IMR-90 (cell line): ENCODE measurements at regions not wholly inside any gene's neighbourhood (a gene's known extent, or its start where the extent isn't known, plus 50 kb on each side); places are given as distances from the start of the nearest gene placed in this dataset.

Source experiments
- ATAC-seq: fragments of 200-7000 bp; cut with Tn5 transposase; 2 replicates; pipeline ENCODE4 v1.9.1; 2020; ENCODE audit warnings: low read depth, mild to moderate bottlenecking, moderate library complexity
- BruUV-seq: library from RNA; stranded (reverse); fragments of 400-500 nt; replicated peaks from 2 replicates; lab custom pipeline; 2021; lab: Mats Ljungman, UMichigan
- CTCF ChIA-PET: fragments of 300-600 bp; formaldehyde crosslinking; extraction: SDS; loops from one replicate; lab custom pipeline; 2021; ENCODE audit warnings: antibody characterized with exemption; lab: Yijun Ruan, JAX
- POLR2A ChIA-PET: fragments of 300-600 bp; sonication (Branson Sonifier 250); formaldehyde crosslinking; loops from one replicate; lab custom pipeline; 2022; ENCODE audit warnings: antibody characterized with exemption; ENCODE audit not compliant: unreplicated experiment; lab: Charles Lee
- DNase-seq: peaks from one replicate; pipeline ENCODE4 v3.0.0; 2013
- H2AFZ ChIP-seq: replicated peaks from 2 replicates; pipeline ENCODE3; 2013; ENCODE audit warnings: low read length, mild to moderate bottlenecking; ENCODE audit not compliant: poor library complexity
- H2AK5ac ChIP-seq: 2 replicates; pipeline ENCODE4 v1.6.1; 2013; ENCODE audit warnings: low read depth, low read length, inconsistent platforms
- H2AK9ac ChIP-seq: replicated peaks from 2 replicates; pipeline ENCODE3; 2013; ENCODE audit warnings: mild to moderate bottlenecking, low read depth, low read length, moderate library complexity; ENCODE audit not compliant: poor library complexity
- H2BK120ac ChIP-seq: 2 replicates; pipeline ENCODE4 v1.6.1; 2013; ENCODE audit warnings: low read depth, low read length, inconsistent platforms
- H2BK15ac ChIP-seq: 3 replicates; pipeline ENCODE4 v1.6.1; 2013; ENCODE audit warnings: low read depth, low read length, inconsistent platforms
- H2BK20ac ChIP-seq: 2 replicates; pipeline ENCODE4 v1.6.1; 2013; ENCODE audit warnings: low read depth, mild to moderate bottlenecking, inconsistent platforms, low read length, moderate library complexity
- H2BK5ac ChIP-seq: 2 replicates; pipeline ENCODE4 v1.6.1; 2013; ENCODE audit warnings: mild to moderate bottlenecking, low read depth, low read length, inconsistent platforms; ENCODE audit not compliant: poor library complexity, severe bottlenecking
- H3K14ac ChIP-seq: replicated peaks from 2 replicates; pipeline ENCODE4 v1.6.1; 2013; ENCODE audit warnings: low read depth, low read length, inconsistent platforms
- H3K18ac ChIP-seq: 2 replicates; pipeline ENCODE4 v1.6.1; 2013; ENCODE audit warnings: low read depth, low read length, control low read depth
- H3K23ac ChIP-seq: 2 replicates; pipeline ENCODE4 v1.6.1; 2013; ENCODE audit warnings: low read depth, low read length, inconsistent platforms
- H3K27ac ChIP-seq: 2 replicates; pipeline ENCODE4 v1.5.1; 2013; ENCODE audit warnings: mild to moderate bottlenecking, control low read depth, low read length; ENCODE audit not compliant: insufficient read depth
- H3K27me3 ChIP-seq: 2 replicates; pipeline ENCODE4 v1.6.1; 2013; ENCODE audit warnings: low read length; ENCODE audit not compliant: control insufficient read depth, insufficient read depth
- H3K36me3 ChIP-seq: 2 replicates; pipeline ENCODE4 v1.6.1; 2013; ENCODE audit warnings: low read length, mixed read lengths; ENCODE audit not compliant: control insufficient read depth, insufficient read depth
- H3K4ac ChIP-seq: 2 replicates; pipeline ENCODE4 v1.6.1; 2013; ENCODE audit warnings: low read depth, low read length, inconsistent platforms
- H3K4me1 ChIP-seq: 2 replicates; pipeline ENCODE4 v1.6.1; 2013; ENCODE audit warnings: low read length, mixed read lengths; ENCODE audit not compliant: control insufficient read depth, insufficient read depth
- H3K4me2 ChIP-seq: 2 replicates; pipeline ENCODE4 v1.6.1; 2013; ENCODE audit warnings: low read depth, mild to moderate bottlenecking, control low read depth, low read length, moderate library complexity
- H3K4me3 ChIP-seq: 2 replicates; pipeline ENCODE4 v1.5.1; 2013; ENCODE audit warnings: low read depth, mild to moderate bottlenecking, control low read depth, low read length, moderate library complexity; ENCODE audit not compliant: insufficient read depth
- H3K56ac ChIP-seq: 2 replicates; pipeline ENCODE4 v1.6.1; 2013; ENCODE audit warnings: low read length, inconsistent platforms; ENCODE audit not compliant: insufficient read depth; ENCODE audit errors: extremely low read depth
- H3K79me1 ChIP-seq, 2 experiments: 2 replicates each; pipeline ENCODE4 v1.6.1; 2013; ENCODE audit warnings: low read length in 2 of 2, inconsistent platforms in 1 of 2, low read depth in 1 of 2
- H3K9ac ChIP-seq: 2 replicates; pipeline ENCODE4 v1.6.1; 2013; ENCODE audit warnings: low read depth, low read length, control low read depth
- H3K9me1 ChIP-seq: 2 replicates; pipeline ENCODE4 v1.6.1; 2013; ENCODE audit warnings: low read length, inconsistent platforms; ENCODE audit not compliant: insufficient read depth
- H3K9me3 ChIP-seq: 2 replicates; pipeline ENCODE4 v1.6.1; 2013; ENCODE audit warnings: low read length; ENCODE audit not compliant: control insufficient read depth, insufficient read depth
- H4K20me1 ChIP-seq: 2 replicates; pipeline ENCODE4 v1.6.1; 2013; ENCODE audit warnings: low read length, inconsistent platforms; ENCODE audit not compliant: insufficient read depth
- H4K5ac ChIP-seq: 2 replicates; pipeline ENCODE4 v1.6.1; 2013; ENCODE audit warnings: mild to moderate bottlenecking, low read depth, low read length, control low read depth
- H4K8ac ChIP-seq, 2 experiments: 2 replicates each; pipeline ENCODE4 v1.6.1; 2013; ENCODE audit warnings: low read depth in 2 of 2, low read length in 2 of 2, control low read depth in 1 of 2, inconsistent platforms in 1 of 2
- H4K91ac ChIP-seq: 2 replicates; pipeline ENCODE4 v1.6.1; 2013; ENCODE audit warnings: low read depth, low read length, inconsistent platforms; ENCODE audit not compliant: insufficient read depth
- FOS ChIP-seq: fragments of 150-350 bp; IDR thresholded peaks from 2 replicates; pipeline ENCODE4 v1.6.1; 2016; ENCODE audit warnings: low read depth, low read length
- WGBS, 2 experiments: methylation state at CpG; one replicate each; pipeline versions ENCODE4 v1.1.5 to v1.1.7; 2013; ENCODE audit warnings: missing lambda C conversion rate in 2 of 2; ENCODE audit not compliant: insufficient read length in 1 of 2; ENCODE audit errors: extremely low coverage in 2 of 2; 5-methylcytosine and 5-hydroxymethylcytosine counted together
- dilution Hi-C: fragments of 300-500 bp; cut with HindIII; formaldehyde crosslinking; loops from one replicate; pipeline ENCODE4 v1.14.3; 2018; ENCODE audit warnings: low sequenced_read_pairs; ENCODE audit not compliant: unreplicated experiment
- in situ Hi-C: fragments of 300-500 bp; cut with MboI; formaldehyde crosslinking; loops from 3 replicates; pipeline ENCODE4 v1.14.3; 2019; ENCODE audit warnings: low sequenced_read_pairs, inconsistent platforms, mixed read lengths
- intact Hi-C: fragments of 100-400 bp; cut with micrococcal nuclease; formaldehyde crosslinking; loops from 2 replicates; pipeline ENCODE4 v1.10.0; 2022
- TF ChIP-seq, protein P1 (sequence below): conservative IDR thresholded peaks from 2 replicates; pipeline ENCODE4 v1.5.1; 2012; ENCODE audit warnings: mild to moderate bottlenecking, low read depth, low read length, improper control_type of control experiment
- TF ChIP-seq, protein P2 (sequence below): fragments of 150-350 bp; IDR thresholded peaks from 2 replicates; pipeline ENCODE4 v1.6.1; 2017; ENCODE audit warnings: mild to moderate bottlenecking, antibody characterized with exemption, low read length, low read depth

DNA sequence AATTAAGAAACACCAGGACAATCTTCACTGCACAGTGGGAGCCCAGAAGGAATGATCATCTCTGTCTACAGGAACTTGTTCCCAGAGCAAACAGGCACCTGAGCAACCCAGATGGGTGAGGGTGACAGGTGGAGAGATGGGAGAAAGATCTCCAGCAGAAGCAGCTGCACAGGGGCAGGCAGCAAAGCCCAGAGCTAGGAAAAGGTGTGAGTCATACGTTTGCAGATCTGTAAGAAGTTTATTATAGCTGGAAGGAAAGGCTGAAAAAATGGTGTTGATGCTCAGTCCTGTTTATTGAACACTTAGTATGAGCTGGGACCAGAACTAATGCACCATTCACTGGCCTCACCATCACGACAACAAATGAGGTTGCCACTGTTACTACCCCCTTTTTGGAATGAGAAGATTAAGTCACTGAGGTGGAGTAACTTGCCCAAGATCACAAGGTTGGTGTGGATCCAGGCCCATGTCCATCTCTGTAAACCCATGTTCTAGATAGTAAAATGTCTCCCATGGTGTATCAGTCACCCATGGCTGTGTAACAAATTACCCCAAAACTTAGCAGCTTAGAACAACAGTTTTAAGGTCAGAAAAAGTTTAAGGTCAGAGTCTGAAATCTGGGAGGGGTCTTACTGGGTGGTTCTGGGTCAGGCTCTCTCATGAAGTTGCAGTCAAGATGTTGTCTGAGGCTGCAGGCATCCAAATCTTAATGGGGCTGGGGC is 506.9 kb downstream of the RPS24 start:
- ATAC-seq, result no peak
- peak overlapping the region; percentile 7; the same call in 1 of the 2 replicates for H3K18ac ChIP-seq
- H3K56ac ChIP-seq, result no peak overlapping the region
- H3K4me1 ChIP-seq, result peaks cover 36% of the 10 kb centered on the region
- no peak overlapping the region for H2BK5ac ChIP-seq
- H3K14ac ChIP-seq, result no peak overlapping the region; the same call in 1 of the 2 replicates
- in situ Hi-C loops, result no loop called here
- no peak overlapping the region for H3K4me2 ChIP-seq
- peak overlapping the region; percentile 68; the same call in 1 of the 2 replicates for H2AK5ac ChIP-seq
- no TSS peak for BruUV-seq
- POLR2A ChIA-PET, result no interaction called here
- dilution Hi-C loops, result no loop called here
- CTCF ChIA-PET, result interaction anchor here (0.9 kb wide), 1 partner anchor 20 kb away, joined by 3 read pairs; no protein-coding TSS in a partner anchor
- H2BK20ac ChIP-seq, result peak overlapping the region; percentile 46; the same call in 1 of the 2 replicates
- 0 out of 4 replicates have a peak overlapping the region, but pooled peaks of 1 of the 2 experiments have one; percentile 4 for H4K8ac ChIP-seq
- H3K36me3 ChIP-seq, result no peaks in the 10 kb centered on the region
- H3K79me1 ChIP-seq, result no peaks in the 10 kb centered on the region
- H3K27me3 ChIP-seq, result peaks cover 3% of the 10 kb centered on the region; the same call in 1 of the 2 replicates
- H4K5ac ChIP-seq, result no peak overlapping the region
- H3K4ac ChIP-seq, result peak overlapping the region; percentile 84; the same call in 1 of the 2 replicates
- peak; percentile 54 for DNase-seq
- no peak overlapping the region for H3K4me3 ChIP-seq
- H2AK9ac ChIP-seq, result no peak overlapping the region
- no peak overlapping the region for H3K23ac ChIP-seq
- H4K91ac ChIP-seq, result no peak overlapping the region
- peak overlapping the region; percentile 25 for H2AFZ ChIP-seq
- no peaks in the 10 kb centered on the region; the same call in 1 of the 2 replicates for H4K20me1 ChIP-seq
- TF ChIP-seq, protein P1, sequence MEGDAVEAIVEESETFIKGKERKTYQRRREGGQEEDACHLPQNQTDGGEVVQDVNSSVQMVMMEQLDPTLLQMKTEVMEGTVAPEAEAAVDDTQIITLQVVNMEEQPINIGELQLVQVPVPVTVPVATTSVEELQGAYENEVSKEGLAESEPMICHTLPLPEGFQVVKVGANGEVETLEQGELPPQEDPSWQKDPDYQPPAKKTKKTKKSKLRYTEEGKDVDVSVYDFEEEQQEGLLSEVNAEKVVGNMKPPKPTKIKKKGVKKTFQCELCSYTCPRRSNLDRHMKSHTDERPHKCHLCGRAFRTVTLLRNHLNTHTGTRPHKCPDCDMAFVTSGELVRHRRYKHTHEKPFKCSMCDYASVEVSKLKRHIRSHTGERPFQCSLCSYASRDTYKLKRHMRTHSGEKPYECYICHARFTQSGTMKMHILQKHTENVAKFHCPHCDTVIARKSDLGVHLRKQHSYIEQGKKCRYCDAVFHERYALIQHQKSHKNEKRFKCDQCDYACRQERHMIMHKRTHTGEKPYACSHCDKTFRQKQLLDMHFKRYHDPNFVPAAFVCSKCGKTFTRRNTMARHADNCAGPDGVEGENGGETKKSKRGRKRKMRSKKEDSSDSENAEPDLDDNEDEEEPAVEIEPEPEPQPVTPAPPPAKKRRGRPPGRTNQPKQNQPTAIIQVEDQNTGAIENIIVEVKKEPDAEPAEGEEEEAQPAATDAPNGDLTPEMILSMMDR, result no peak
- TF ChIP-seq, protein P2, sequence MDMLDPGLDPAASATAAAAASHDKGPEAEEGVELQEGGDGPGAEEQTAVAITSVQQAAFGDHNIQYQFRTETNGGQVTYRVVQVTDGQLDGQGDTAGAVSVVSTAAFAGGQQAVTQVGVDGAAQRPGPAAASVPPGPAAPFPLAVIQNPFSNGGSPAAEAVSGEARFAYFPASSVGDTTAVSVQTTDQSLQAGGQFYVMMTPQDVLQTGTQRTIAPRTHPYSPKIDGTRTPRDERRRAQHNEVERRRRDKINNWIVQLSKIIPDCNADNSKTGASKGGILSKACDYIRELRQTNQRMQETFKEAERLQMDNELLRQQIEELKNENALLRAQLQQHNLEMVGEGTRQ, result no peak
- 0 out of 2 replicates have a peak, but pooled peaks have one; percentile 27 for TF ChIP-seq FOS
- H3K9ac ChIP-seq, result no peak overlapping the region
- H2BK120ac ChIP-seq, result peak overlapping the region; percentile 60; the same call in 1 of the 2 replicates
- intact Hi-C loops, result no loop called here
- H2BK15ac ChIP-seq, result no peak overlapping the region
- H3K9me1 ChIP-seq, result peaks cover 25% of the 10 kb centered on the region
- no peaks in the 10 kb centered on the region for H3K9me3 ChIP-seq
- no CpG with 5 or more reads among the region's 2 CpGs for WGBS, 2 experiments
- H3K27ac ChIP-seq, result no peak overlapping the region
